Stimulated activated CD8-positive, alpha-beta memory T cell treated with anti-CD3 and anti-CD28 coated beads, Interleukin-12 subunit alpha, Interleukin-12 subunit beta, amount 100 ng/mL, for 24 hours (primary cell): ENCODE measurements at regions not wholly inside any gene's neighbourhood (a gene's known extent, or its start where the extent isn't known, plus 50 kb on each side); places are given as distances from the start of the nearest gene placed in this dataset.
"Not testable (repeated sequence)": the region's sequence is repeated elsewhere in the genome, so short reads cannot be mapped to it uniquely, and the experiment has no call there.

Experiments
- DNase-seq: peaks from one replicate; pipeline ENCODE4 v3.0.0-alpha.2; 2020; ENCODE audit errors: extremely low read depth

DNA sequence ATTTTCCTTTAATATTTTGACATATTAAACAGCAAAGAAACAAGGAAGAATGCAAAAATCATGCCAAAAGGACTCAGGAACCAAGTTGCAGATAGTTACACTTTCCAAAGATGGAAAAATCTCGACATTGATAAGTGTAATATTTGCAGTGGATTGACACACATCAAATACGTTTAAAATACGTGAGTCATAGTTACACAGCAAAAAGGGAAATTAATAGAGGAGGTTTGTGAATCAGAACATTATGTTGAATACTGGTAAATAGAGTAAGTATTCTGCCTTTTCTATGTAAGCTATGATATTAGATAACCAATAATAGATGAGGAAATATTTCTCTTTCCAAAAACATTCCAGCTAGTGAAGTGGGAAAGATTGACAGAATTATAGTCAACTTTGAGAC lies 1761.3 kb upstream of the IGFBP7 start:
- no peak for DNase-seq

DNA sequence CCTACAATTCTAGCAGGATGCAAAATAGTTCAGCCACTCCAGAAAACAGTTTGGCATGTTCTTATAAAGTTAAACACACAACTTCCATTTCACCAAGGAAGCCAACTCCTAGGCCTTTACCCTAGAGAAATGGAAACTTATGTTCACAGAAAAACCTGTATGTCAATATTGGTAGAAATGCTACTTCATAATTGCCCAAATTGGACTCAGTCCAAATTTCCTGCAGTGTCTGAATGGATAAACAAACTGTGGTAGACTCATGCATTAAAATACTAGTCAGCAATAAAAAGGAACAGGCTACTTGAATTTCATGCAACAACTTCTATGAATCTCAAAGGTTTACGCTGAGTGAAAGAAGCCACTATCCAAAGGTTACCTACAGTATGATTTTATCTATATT lies 1738.8 kb upstream of the IGFBP7 start:
- DNase-seq: no peak

DNA sequence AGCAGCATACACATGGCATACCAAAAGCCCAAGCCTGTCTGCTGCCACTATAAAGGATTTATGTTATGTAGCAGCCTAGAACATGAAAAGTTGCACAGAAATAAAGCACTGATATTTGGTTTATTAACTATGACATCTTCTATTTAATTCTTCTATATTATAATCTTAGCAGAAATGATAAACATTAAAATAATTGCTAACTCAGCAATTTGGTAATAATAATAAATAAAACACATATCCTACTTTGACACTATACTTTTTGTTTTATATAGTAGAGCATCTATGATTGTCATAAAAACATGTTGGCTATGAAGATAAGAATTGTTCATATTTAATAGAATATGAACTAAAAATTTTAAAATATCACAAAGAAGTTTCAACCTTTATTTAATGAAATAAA lies 1733.3 kb upstream of the IGFBP7 start:
- DNase-seq: no peak

DNA sequence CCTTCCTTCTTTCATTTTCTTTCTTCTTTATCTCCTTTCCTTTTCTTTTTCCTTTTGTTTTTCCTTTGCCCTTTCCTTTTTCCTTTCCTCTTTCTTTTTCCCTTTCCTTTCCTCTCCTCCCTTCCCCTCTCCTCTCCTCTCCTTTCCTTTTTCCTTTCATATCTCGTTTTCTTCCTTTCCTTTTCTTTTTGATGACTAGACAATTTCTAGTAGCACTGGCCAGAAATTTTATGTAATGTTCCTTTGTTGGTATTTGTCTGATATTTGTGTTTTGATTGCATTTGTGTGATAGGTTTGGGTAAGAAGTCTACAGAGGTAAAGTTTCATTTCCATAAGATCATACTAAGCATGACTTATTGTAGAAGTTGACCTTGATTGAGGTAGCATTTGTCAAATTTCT lies 1722.9 kb upstream of the IGFBP7 start:
- no peak for DNase-seq

DNA sequence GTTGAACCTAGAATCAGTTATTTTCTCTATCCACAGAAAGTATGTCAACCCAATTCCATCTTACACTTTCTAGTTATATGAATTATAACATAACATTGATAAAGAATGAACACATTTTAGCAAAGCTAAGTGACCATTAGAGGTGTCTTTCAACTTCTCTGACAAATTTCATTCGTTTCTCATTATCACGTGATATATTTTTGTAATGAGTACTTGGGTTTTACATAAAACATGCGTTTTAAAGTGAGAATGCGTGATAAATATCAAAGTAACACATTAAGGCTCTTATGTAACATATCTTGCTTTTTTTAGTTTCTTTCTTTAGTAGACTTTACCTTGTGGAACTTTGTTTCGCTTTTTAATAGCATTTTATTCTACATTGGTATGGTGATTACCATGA lies 1715.1 kb upstream of the IGFBP7 start:
- DNase-seq: no peak

DNA sequence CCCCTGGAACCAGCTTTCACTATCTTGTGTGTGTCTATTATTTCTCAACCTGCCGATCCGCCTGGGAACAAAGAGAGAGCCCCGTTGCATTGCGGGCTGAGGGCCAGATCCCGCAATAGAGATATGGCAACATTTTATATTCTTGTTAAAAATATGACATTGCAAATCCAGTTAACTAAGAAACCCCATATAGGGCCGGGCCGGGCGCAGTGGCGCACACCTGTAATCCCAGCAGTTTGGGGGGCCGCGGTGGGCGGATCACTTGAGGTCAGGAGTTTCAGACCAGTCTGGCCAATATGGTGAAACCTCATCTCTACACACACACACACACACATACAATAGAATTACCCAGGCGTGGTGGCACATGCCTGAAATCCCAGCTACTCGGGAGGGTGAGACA lies 1708.4 kb upstream of the IGFBP7 start:
- not testable (repeated sequence) for DNase-seq

DNA sequence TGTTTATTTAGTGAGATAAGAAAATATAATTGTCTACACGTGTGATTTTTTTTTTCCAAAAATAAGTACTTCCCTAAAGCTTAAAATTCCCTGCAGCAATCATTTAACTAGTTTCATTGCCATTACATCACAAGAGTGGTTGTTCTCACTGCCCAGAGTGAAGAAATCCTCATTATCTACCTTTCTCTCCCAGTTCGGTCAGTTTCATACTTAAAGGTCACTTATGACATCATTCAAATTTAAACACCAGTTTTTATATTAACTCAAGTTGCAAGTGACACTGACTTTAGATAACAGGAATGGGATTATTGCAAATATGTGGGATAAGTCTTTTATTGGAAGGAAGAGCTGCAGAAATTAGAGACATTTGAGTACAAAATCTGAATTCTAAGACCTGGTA lies 1699.8 kb upstream of the IGFBP7 start:
- no peak for DNase-seq

DNA sequence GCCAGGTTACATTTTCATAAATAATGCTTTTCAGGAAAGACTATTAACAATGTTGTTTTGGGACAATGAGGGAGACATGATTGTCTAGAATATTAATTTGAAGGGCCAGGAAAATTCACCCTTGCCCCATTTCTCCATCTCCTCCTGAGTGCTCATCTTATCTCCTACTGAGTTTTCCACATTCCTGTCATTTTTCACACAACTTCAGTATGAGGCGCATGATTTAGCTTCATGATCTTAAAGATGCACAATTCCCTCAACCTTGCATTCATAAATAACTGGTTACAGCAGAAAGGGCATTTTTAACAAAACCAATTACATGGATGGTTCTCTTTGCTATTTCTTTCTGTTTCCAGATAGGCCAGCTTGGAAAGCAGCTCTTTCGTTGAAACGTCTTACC lies 1699.2 kb upstream of the IGFBP7 start:
- no peak for DNase-seq

DNA sequence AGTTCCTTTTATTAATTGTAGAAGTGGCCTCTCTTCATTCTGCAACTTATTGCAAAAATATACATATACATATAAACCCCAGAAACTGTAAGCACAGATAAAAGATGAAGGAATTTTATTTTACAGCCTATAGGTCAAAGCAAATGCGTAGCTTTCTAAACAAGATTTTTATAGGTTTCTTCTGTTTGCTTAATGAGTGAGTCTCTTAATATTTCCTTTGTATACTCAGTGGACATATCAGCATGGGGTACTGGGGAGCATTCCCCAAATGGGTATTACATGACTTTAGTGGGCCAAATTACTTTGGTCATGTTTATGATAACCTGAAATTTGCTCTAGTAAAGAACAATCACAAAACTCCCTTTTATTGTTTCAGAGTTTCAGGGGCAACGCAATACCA lies 1698.6 kb upstream of the IGFBP7 start:
- no peak for DNase-seq

DNA sequence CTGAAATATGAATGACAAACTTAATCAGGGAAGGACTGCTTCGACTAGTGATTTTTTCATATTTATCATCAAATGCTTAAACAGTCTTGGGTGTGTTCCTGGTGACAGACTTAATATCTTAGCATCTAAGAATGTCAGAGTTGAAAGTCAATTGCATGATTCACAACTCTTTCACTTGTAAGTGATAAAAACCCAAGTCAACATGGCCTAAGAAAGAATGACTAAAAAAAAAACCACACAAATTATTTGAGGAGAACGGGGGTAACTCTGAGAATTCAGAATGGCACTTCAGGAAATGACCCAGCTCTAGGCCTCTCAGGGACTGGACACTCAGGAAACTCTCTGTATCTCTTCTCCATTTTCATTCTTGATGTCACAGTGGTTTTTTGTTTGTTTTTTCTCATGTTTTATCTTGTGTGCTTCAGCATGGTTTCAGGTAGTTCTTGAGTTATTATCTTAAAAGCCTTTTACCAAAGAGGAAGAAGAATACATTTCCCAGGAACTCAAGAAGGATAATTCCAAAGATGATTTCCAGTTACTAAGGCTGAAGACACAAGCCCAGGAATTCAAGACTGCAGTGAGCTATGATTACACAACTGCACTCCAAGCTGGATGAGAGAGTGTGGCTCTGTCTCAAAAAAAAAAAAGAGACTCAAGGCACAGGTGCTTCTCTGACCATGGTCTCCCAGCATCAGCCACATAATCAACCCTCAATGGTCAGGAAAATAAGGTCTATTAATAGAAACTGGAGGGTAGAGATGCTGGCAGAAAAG lies 1697.8 kb upstream of the IGFBP7 start:
- DNase-seq: no peak

DNA sequence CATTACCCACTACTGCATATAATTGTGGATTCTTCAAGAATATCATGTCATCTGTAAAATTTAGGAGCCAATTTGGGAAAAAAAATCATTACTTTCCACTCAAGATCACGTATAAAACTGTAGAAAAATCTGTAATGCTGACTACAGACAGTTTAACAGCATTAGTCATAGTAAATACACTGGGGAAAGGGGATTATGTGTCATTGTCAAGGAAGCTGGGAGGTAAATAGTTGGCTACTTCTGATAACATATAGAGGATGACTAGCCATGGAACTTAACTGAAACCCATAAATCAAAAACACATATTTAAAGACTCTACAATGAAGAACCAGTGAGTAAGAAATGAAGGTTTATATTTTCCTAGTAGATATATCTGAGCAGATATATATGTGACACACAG lies 1666.4 kb upstream of the IGFBP7 start:
- no peak for DNase-seq

DNA sequence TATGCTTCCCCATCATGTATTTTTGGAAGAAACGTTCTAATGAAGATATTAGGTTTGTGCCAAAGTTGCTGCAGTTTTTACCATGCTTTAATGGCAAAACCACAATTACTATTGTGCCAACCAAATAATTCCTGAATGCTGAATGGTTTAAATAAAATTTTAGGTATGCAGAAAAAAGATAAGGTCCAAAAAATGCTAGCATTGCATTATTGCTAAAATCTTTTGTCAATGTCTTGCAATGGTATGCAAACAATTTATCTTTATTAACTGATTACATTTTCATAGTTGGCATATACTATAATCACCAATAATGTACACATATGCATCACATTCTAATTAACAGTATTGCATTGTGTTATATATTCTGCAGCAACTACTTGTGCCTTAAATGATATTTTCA lies 1657.4 kb upstream of the IGFBP7 start:
- DNase-seq: no peak

DNA sequence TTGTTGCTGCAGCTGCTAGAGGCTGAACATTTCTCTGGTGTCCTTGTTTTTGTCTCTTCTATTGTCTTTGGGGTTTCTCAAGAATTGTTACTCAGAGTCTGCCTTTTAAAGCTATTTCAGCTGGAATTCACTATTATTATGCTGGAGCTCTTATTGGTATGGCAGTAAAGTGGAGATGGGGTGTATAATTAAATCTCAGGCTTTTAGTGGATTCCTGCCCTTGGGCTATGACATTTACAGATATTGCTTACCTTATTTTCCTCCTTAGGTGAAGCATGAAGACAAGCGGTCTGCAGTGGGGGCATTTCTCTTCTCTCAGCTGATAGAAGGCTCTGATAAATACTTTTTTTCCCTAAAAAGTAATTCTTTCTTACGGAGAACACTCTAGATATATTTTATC lies 1656.6 kb upstream of the IGFBP7 start:
- no peak for DNase-seq

DNA sequence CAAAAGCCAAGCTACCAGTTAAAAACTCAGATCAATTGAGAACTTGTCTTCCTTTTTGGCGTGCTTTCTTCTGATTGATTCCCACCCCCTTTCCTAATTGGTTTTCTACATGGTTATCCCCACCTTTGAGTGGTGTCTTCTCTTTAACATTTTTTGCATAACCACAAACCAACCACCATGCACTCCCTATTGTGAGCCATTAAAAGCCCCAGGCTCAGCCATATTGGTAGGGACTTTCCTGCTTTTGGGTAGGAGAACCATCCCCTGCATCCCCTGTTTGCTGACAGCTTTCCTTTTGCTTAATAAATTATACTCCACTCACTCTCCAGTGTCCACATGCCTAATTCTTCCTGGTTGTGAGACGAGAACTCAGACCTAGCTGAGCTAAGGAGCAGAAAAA lies 1651.4 kb upstream of the IGFBP7 start:
- no peak for DNase-seq

DNA sequence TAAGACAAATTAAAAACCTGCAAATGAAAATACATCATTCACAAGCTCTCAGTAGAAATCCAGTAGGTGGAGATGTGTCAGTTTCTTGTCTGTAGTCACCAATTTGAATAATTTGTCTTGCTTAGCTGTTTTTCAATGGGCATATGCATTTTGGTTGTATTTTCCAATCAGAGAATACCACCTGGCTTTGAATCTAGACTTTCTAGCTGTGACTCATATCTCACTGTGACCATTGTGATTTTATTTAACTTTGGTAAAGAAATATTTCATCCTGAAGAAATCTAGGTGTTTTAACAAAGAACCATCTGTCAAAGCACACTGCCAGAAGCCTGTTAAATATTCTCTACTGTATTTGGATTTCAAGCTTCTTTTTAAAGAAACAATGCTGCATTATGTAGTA lies 1650.6 kb upstream of the IGFBP7 start:
- DNase-seq: no peak

DNA sequence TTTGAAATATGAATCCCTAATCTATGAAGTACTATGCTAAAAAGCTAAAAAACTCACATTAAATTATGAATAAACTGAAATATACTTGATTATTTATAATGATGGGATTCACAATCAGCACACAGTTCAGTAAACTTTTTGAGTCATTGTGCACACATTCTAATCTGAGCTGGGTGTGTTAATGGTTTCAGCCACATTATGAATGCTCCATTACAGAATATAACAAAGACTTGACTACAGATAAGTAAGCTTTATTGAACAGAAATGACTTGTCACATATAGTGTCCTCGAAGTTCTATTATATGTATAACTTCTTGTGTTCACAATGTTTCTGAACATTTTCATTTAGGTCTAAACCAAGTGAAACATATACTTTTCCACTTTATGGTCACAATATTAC lies 1649.9 kb upstream of the IGFBP7 start:
- DNase-seq: no peak

DNA sequence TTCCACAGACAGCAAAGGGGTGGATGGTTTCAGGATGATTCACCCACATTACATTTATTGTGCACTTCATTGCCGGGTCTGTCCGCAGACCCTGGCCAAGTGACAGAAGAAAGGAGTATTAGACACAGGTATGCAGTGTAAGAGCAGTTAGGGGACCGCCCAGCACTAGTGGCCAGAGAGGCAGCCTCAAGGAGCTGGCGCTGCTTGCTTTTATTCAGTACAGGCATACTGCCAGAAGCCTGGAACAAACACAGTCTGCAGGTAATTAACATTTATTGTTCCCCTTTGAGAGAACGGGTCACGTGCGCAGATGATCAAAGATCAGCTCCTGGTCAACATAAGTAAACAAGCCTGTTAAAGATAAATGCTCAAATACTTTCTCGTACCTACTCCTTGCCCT lies 1639.0 kb upstream of the IGFBP7 start:
- DNase-seq: no peak

DNA sequence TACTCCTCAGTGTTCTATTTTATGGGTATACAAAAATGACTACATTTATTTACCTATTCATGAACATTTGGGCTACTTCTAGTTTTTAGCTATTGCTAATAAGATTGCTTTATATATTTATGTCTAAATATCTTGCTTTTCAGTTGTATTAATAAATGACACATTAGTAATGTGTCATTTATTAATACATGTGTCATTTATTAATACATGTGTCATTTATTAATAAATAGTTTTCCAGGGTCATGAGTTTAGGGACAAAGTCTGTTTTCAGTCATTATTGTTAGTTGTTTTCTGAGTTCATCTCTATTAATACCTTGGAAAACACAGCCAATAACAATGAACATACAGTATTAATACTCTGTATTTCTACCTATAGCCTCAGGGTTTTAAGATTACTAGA lies 1630.7 kb upstream of the IGFBP7 start:
- DNase-seq: no peak

DNA sequence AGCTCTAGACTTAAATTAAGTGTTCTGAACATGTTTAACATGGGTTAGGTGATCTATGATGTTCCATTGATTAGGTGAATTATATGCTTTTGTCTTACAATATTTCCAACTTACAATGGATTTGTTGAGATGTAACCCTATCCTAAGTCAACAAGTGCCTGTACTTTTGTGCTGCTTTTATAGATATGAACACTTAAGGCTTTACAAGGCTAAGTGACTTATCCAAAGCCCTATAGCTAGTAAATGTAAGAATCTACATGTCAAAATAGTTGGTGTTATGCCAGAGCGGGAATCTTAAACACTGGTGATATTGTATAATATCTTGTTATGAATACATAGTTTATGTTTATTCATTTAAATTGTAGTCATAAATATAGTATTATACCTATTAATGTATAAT lies 1629.1 kb upstream of the IGFBP7 start:
- DNase-seq: no peak

DNA sequence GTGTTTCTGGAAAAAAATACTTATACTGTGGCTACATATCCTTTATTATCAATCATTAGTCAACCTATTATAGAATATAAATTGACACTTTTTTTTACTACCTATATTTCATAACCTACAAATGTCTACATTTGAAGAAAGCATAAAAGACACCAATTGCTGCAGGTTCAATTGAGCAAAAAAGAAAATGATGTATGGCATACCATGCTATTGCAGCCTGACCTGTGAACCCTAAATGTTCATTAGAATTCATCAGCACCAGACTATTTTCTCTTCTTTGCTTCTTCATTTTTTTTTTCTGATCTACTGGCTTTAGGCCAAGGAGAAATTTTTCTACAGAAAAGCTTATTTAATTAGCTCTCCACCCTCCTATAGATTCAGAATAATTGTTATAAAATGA lies 1628.2 kb upstream of the IGFBP7 start:
- DNase-seq: no peak

DNA sequence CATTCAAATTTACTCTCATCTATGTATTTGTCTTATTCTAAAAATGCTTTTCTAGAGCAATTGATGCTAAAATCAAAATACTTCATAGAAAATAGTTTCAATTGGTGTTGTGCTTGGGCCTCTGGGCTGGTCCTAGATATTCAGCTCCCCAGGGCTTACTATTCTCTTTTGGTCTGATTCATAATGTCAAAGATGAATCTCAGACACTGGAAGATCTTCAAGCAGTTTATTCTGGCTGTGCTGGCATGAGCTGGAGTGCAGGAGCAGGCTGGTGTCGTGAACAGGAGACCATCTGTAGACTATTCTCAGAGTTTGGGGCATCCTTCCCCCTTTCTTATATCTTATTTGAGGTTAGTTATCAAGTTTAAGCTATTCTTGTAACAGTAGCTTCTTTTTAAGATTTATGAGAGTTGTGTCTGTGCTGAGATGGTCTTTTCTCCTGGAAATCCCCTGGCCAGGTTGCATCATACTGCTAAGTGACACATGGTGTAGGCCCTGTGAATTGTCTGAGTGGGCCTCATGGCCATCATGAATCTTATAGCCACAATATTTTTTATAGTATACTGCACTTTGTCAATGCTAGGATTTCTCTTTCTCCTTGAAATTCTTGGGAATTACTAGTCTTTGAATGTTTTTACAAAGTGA lies 1624.0 kb upstream of the IGFBP7 start:
- DNase-seq: no peak

DNA sequence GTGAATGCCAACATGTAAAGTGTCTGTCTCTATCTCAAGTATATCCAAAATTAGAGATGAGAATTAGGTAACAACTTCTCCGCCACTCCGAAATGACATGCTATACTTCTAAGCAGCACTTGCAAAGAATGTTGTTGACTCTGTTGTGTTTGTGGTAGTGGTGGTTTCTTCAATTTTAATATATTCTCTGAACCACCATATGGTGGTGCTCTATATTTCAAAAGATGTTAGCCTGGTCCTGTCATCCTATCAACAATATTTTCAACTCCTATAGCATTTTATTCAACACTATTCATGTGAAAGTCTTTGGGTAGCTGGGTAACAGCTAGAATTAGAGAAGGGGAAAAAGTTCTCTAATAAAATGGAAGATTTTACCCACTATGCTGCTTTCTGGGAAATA lies 1622.8 kb upstream of the IGFBP7 start:
- no peak for DNase-seq

DNA sequence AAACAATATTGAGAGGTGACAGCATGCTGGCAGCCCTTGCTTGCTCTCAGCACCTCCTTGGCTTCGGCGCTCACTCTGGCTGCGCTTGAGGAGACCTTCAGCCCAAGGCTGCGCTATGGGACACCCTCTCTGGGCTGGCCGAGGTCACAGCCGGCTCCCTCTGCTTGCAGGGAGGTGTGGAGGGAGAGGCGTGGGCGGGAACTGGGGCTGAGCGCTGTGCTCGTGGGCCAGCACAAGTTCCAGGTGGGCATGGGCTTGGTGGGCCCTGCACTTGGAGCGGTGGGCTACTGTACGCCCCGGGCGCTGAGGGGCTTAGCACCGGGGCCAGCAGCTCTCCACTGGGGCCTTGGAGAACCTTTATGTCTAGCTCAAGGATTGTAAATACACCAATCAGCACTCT lies 1613.8 kb upstream of the IGFBP7 start:
- DNase-seq: no peak

DNA sequence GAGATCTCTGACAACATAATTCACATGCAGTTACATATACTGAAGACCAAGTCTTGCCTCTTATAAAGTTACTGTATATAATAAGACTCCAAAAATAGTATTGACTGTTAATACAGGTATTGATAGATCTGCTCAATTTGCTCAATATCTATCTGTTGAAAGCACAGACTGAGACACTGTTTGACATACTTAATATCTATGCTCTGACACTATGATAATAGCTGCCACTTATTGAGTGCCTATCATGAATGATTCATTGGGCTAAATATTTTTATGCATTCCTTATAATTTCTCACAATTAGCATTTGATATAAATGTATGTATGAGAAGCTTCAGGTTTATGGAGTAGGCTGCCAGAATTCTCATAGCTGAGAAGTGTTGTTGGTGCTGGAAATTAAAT lies 1600.9 kb upstream of the IGFBP7 start:
- DNase-seq: no peak
